KMS-11 (cell line): ENCODE measurements at regions not wholly inside any gene's neighbourhood (a gene's known extent, or its start where the extent isn't known, plus 50 kb on each side); places are given as distances from the start of the nearest gene placed in this dataset.

Experiments used
- H2AFZ ChIP-seq: fragments of 200-600 bp; sonication (generic); 2 replicates; pipeline ENCODE4 v1.6.1; 2016; ENCODE audit warnings: antibody characterized with exemption, mixed run types, low read depth
- H3K27ac ChIP-seq: fragments of 200-600 bp; sonication (generic); 2 replicates; pipeline ENCODE4 v1.6.1; 2016; ENCODE audit warnings: mild to moderate bottlenecking, mixed run types
- H3K27me3 ChIP-seq: fragments of 200-600 bp; sonication (generic); 2 replicates; pipeline ENCODE4 v1.6.1; 2017; ENCODE audit warnings: mild to moderate bottlenecking, low read depth, mixed run types, moderate library complexity; ENCODE audit not compliant: insufficient read depth
- H3K36me3 ChIP-seq: fragments of 200-600 bp; sonication (generic); 2 replicates; pipeline ENCODE4 v1.6.1; 2017; ENCODE audit warnings: mild to moderate bottlenecking, mixed run types; ENCODE audit not compliant: insufficient read depth
- H3K4me1 ChIP-seq: fragments of 200-600 bp; sonication (generic); 2 replicates; pipeline ENCODE4 v1.6.1; 2016; ENCODE audit warnings: mild to moderate bottlenecking, low read depth, mixed run types; ENCODE audit not compliant: poor library complexity, severe bottlenecking
- H3K4me2 ChIP-seq: fragments of 200-600 bp; sonication (generic); 2 replicates; pipeline ENCODE4 v1.7.0; 2016; ENCODE audit warnings: mild to moderate bottlenecking, mixed run types
- H3K4me3 ChIP-seq: fragments of 200-600 bp; sonication (generic); IDR thresholded peaks from 2 replicates; pipeline ENCODE4 v1.6.1; 2017; ENCODE audit warnings: low read depth, low read length, mixed read lengths; ENCODE audit not compliant: insufficient read depth
- H3K79me2 ChIP-seq: fragments of 200-600 bp; sonication (generic); 2 replicates; pipeline ENCODE4 v1.6.1; 2016; ENCODE audit warnings: low read depth, mixed run types; ENCODE audit not compliant: insufficient read depth
- H3K9ac ChIP-seq: fragments of 200-600 bp; sonication (generic); 2 replicates; pipeline ENCODE4 v1.6.1; 2016; ENCODE audit warnings: mild to moderate bottlenecking, mixed run types
- H4K20me1 ChIP-seq: fragments of 200-600 bp; sonication (generic); 2 replicates; pipeline ENCODE4 v1.6.1; 2016; ENCODE audit warnings: mild to moderate bottlenecking, mixed run types; ENCODE audit not compliant: insufficient read depth
- TF ChIP-seq, protein P1 (sequence below): fragments of 200-600 bp; sonication (generic); conservative IDR thresholded peaks from 2 replicates; pipeline ENCODE4 v1.6.1; 2017; ENCODE audit warnings: low read depth, mild to moderate bottlenecking, antibody characterized with exemption, low read length, moderate library complexity, mixed read lengths

DNA sequence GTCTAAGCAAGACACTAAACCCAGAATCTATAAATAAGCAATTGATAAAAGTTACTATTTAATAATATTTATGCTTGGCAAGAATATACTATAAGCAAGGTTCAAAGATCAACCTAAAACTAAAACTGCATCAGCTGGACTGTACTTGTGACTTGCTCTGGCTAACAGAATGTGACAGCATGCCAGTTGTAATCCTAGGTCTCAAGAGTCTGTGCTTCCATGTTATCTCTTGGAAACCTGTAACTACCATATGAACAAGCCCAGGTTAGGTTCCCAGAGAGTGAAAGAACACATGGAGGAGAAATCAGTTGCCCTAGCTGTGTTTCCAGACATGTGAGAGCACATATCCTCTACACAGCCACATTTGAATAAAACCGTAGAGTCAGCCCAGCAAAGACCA lies 297.4 kb downstream of the CDH2 start:
- Histone ChIP-seq H3K4me1 (no peaks in the 10 kb centered on the region), H3K27ac (no peak overlapping the region), H3K9ac (no peak overlapping the region), H2AFZ (no peak overlapping the region), H3K4me2 (no peak overlapping the region), H4K20me1 (no peaks in the 10 kb centered on the region), H3K4me3 (no peak overlapping the region), H3K27me3 (no peaks in the 10 kb centered on the region), H3K79me2 (no peaks in the 10 kb centered on the region), H3K36me3 (no peaks in the 10 kb centered on the region)
- TF ChIP-seq, protein P1, sequence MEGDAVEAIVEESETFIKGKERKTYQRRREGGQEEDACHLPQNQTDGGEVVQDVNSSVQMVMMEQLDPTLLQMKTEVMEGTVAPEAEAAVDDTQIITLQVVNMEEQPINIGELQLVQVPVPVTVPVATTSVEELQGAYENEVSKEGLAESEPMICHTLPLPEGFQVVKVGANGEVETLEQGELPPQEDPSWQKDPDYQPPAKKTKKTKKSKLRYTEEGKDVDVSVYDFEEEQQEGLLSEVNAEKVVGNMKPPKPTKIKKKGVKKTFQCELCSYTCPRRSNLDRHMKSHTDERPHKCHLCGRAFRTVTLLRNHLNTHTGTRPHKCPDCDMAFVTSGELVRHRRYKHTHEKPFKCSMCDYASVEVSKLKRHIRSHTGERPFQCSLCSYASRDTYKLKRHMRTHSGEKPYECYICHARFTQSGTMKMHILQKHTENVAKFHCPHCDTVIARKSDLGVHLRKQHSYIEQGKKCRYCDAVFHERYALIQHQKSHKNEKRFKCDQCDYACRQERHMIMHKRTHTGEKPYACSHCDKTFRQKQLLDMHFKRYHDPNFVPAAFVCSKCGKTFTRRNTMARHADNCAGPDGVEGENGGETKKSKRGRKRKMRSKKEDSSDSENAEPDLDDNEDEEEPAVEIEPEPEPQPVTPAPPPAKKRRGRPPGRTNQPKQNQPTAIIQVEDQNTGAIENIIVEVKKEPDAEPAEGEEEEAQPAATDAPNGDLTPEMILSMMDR: no peak

DNA sequence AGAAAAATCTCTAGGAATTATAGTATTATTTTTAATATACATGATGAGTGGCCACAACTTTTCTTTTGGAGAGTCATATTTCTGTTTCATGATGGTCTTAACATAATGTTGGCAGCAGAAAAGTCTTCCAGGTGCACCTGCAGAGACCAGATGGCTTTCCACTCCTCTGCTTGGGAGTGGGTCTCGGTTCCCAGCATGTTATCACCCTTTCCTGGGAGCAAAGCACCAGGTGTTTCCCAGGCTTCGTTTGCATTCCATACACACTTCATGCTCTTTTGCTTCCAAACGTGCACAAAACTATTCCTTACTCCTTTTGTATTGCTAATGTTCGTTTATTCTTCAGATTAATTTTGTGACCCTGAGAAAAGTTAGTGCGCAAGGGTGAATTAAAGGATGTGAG lies 305.2 kb downstream of the CDH2 start:
- Histone ChIP-seq H3K4me2 (no peak overlapping the region), H3K9ac (no peak overlapping the region), H3K4me3 (no peak overlapping the region), H3K79me2 (no peaks in the 10 kb centered on the region), H3K36me3 (no peaks in the 10 kb centered on the region), H4K20me1 (no peaks in the 10 kb centered on the region), H3K4me1 (no peaks in the 10 kb centered on the region), H2AFZ (no peak overlapping the region), H3K27me3 (no peaks in the 10 kb centered on the region), H3K27ac (no peak overlapping the region)
- TF ChIP-seq, protein P1: no peak

DNA sequence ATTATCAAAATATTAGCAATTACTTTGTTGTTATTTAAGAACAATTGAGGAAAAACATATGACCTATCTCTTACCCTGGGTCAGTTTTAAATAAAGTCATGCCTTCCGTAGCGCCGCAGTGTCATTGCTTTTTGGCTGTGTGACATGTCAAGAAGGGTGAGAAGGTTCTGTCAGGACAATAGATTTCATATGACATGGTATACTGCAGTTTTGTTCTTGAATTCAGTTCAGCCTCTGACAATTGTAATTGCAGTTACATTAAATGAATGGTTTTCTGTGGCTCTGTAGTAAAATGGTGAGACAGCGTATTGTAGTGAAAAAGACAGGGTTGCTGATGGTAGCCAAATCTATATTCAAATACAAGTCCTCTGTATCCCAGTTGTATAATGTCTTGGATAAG lies 307.2 kb downstream of the CDH2 start:
- H3K4me2 ChIP-seq: no peak overlapping the region
- no peak overlapping the region for H3K4me3 ChIP-seq
- TF ChIP-seq, protein P1: no peak
- H3K9ac ChIP-seq: no peak overlapping the region
- no peak overlapping the region for H2AFZ ChIP-seq
- no peaks in the 10 kb centered on the region for H3K27me3 ChIP-seq
- no peaks in the 10 kb centered on the region for H3K36me3 ChIP-seq
- no peaks in the 10 kb centered on the region for H4K20me1 ChIP-seq
- H3K4me1 ChIP-seq: no peaks in the 10 kb centered on the region
- no peak overlapping the region for H3K27ac ChIP-seq
- H3K79me2 ChIP-seq: no peaks in the 10 kb centered on the region

DNA sequence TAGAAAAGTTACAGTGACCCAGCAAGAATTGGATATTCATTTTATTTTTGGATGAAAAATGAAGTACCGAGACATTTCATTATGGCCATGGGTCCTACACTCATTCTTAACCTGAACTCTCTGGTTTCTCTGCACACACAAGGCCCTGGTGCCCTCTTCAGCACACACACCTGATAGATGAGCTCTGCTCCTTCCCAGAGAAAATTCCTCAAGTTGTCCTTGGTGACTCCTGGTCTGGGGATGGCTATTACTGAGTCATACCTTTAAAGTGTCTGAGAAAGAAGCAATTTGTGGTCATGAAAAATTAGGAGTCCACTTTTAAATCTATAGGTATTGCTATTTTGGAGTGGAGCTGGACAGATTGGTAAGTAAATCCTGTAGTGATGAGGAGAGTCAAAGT lies 311.5 kb downstream of the CDH2 start:
- Histone ChIP-seq H3K79me2 (no peaks in the 10 kb centered on the region), H3K4me2 (no peak overlapping the region), H4K20me1 (no peaks in the 10 kb centered on the region), H3K4me1 (peaks cover 5% of the 10 kb centered on the region), H2AFZ (no peak overlapping the region), H3K36me3 (no peaks in the 10 kb centered on the region), H3K27me3 (no peaks in the 10 kb centered on the region), H3K4me3 (no peak overlapping the region), H3K9ac (no peak overlapping the region), H3K27ac (no peak overlapping the region)
- TF ChIP-seq, protein P1: no peak
